ENCODE measurements at regions not wholly inside any gene's neighbourhood (a gene's known extent, or its start where the extent isn't known, plus 50 kb on each side); places are given as distances from the start of the nearest gene placed in this dataset.

- ATAC-seq = no peak
- no peak for TF ChIP-seq RARB (CRISPR knock-in tag; IDR thresholded peaks at IDR 0.05)
- TF ChIP-seq ZC3H10 (CRISPR knock-in tag; IDR thresholded peaks at IDR 0.05) = no peak
Measured at GRCh38 chr1:112793631-112794565, 78.8 kb upstream of the PPM1J start.

GRCh38 chr1:112791723-112792104 lies 76.6 kb upstream of the PPM1J start:
- ATAC-seq = peak; percentile 10; the same call in 1 of the 3 replicates
- no peak for TF ChIP-seq ZNF70 (CRISPR knock-in tag; IDR thresholded peaks at IDR 0.05)

- TF ChIP-seq ZNF565 (CRISPR knock-in tag; conservative IDR thresholded peaks at IDR 0.05; ENCODE audit: low read depth) (no peak), BACH2 (CRISPR knock-in tag; IDR thresholded peaks at IDR 0.05; ENCODE audit: borderline replicate concordance) (no peak), TCF4 (CRISPR knock-in tag; IDR thresholded peaks at IDR 0.05; ENCODE audit: borderline replicate concordance) (peak; percentile 95), POU6F1 (CRISPR knock-in tag; IDR thresholded peaks at IDR 0.05; ENCODE audit: borderline replicate concordance, low read depth) (no peak), SNAI2 (CRISPR knock-in tag; IDR thresholded peaks at IDR 0.05) (peak; percentile 58; the same call in 1 of the 2 replicates), ISL1 (CRISPR knock-in tag; IDR thresholded peaks at IDR 0.05) (peak; percentile 92), CREB5 (CRISPR knock-in tag; IDR thresholded peaks at IDR 0.05; ENCODE audit: low read depth) (peak; percentile 77; the same call in 1 of the 2 replicates), ZFP3 (CRISPR knock-in tag; IDR thresholded peaks at IDR 0.05) (no peak), GLIS3 (CRISPR knock-in tag; IDR thresholded peaks at IDR 0.05) (peak; percentile 95), OSR1 (CRISPR knock-in tag; IDR thresholded peaks at IDR 0.05) (no peak), ZC3H10 (CRISPR knock-in tag; IDR thresholded peaks at IDR 0.05) (peak; percentile 72), RARB (CRISPR knock-in tag; IDR thresholded peaks at IDR 0.05) (no peak), TOX (CRISPR knock-in tag; IDR thresholded peaks at IDR 0.05; ENCODE audit: borderline replicate concordance) (no peak), ZNF8 (CRISPR knock-in tag; IDR thresholded peaks at IDR 0.05) (0 out of 2 replicates have a peak, but pooled peaks have one; percentile 8), ZNF70 (CRISPR knock-in tag; IDR thresholded peaks at IDR 0.05) (no peak), ARNTL (CRISPR knock-in tag; IDR thresholded peaks at IDR 0.05; ENCODE audit: borderline replicate concordance, low read depth) (no peak), CSDC2 (CRISPR knock-in tag; IDR thresholded peaks at IDR 0.05) (no peak), CSRNP3 (CRISPR knock-in tag; IDR thresholded peaks at IDR 0.05) (peak; percentile 75; the same call in 1 of the 2 replicates), ZFP30 (CRISPR knock-in tag; IDR thresholded peaks at IDR 0.05) (0 out of 2 replicates have a peak, but pooled peaks have one; percentile 28), PATZ1 (CRISPR knock-in tag; IDR thresholded peaks at IDR 0.05; ENCODE audit: borderline replicate concordance) (peak; percentile 90), ESRRG (CRISPR knock-in tag; IDR thresholded peaks at IDR 0.05) (no peak), TSHZ2 (CRISPR knock-in tag; IDR thresholded peaks at IDR 0.05) (peak; percentile 96), PPARA (CRISPR knock-in tag; IDR thresholded peaks at IDR 0.05; ENCODE audit: borderline replicate concordance) (no peak)
- ATAC-seq = peak; percentile 78
Measured at GRCh38 chr1:112790920-112791722, 76.0 kb upstream of the PPM1J start.
